SHP77 (cell line): ENCODE measurements at regions not wholly inside any gene's neighbourhood (a gene's known extent, or its start where the extent isn't known, plus 50 kb on each side); places are given as distances from the start of the nearest gene placed in this dataset.
"Not testable (repeated sequence)": the region's sequence is repeated elsewhere in the genome, so short reads cannot be mapped to it uniquely, and the experiment has no call there.

ENCODE experiments used
- DNase-seq, 2 experiments: peaks; one replicate each; lab custom pipeline; 2025; lab: John Stamatoyannopoulos, UW

DNA sequence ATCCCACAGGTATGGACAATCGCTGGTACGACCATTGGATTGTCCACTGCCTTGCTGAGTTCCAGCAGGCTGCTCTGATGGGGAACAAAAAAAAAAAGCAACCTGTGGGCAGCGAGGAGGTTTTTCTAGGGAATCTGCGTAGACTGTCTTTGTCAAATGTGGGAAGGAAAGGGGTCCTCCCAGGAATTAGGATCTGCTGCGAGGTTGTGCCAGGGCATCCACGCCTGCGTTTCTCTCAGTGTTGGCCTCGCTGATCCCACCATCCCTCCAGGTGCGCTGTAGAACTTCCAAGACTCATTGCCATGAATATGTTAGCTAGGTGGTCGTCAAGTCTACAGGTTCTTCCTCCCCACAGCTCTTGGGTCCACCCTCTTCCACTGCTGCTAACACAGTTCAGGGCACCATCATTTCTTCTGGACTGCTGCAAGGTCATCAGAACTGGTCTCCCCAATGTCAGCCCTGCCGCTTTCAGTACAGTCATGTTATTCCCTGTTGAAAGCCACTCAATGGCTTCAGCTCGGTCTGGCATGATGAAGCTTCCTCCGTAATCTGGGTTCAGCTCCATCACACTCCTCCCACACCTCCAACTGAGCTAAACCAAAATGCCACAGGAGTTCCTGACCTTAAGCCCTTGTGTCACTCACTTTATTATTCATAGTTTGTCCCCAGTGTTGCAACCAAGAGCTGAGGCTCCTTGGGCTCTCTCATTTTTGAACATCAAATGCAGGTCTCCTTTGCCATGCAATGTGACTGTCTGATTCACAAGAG is 79.5 kb upstream of the DMRT1 start:
- no peak for DNase-seq

DNA sequence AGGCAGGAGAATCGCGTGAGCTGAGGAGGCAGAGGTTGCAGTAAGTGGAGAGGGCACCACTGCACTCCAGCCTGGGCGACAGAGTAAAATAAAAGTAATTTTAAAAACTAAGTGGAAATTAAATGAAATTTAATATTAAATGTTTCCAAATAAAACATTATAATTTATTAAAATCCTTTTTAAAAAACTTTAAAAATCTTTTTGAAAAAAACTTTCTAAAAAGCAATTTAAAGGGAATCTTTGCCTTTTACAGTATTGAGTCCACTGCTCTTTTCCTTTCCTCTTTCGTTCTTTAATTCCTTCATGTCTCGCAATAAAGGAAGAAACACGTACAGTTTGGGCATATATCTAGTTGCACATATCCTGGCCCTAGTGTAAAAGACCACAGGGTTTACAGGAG is 77.8 kb upstream of the DMRT1 start:
- DNase-seq, result no peak

DNA sequence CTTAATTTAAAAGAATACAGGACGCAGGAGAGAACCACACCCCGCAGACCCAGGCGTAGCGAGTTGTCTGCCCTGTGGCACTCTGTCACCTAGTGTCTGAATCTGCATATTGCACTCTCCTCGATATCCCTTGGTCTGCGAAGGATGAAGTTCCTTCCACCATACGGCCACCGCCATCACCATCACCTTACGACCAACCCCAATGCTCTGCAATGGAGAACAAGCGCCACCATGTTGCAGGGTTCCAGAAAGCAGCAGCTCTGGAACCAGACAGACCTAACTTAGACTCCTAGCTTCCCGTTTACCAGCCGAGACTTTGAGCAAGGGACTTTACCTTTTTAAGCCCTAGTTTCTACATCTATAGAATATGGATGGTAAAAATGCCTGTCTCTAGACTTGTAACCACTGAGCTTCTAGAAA is 77.4 kb upstream of the DMRT1 start:
- peak; percentile 1 to 7 for DNase-seq

DNA sequence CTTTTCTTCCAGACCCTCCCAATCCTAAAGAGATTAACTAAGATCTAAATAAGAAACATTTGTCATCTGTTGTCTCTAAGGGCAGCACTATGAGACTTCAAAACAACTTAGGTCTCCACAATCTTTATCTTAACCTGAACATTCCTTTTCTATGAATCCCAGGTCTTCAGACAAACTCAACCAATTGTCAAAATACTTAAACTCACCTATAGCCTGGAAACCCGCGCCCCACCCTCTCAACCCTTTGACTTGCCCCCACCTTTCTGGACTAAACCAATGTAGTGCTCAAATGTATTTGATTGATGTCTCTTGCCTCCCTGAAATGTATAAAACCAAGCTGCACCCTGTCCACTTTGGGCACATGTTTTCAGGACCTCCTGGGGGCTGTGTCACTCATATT is 76.5 kb upstream of the DMRT1 start:
- DNase-seq, result no peak

DNA sequence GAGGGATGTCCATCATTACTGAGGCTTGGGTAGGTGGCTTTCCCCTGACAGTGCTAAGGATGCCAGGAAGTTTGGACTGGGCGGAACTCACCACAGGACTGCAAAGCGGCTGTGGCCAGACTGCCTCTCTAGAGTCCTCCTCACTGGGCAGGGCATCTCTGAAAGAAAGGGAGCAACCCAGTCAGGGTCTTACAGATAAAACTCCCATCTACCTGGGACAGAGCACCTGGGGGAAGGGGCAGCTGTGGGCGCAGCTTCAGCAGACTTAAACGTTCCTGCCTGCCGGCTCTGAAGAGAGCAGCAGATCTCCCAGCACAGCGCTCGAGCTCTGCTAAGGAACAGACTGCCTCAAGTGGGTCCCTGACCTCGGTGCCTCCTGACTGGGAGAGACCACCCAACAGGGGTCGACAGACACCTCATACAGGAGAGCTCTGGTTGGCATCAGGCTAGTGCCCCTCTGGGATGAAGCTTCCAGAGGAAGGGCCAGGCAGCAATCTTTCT is 74.4 kb upstream of the DMRT1 start:
- not testable (repeated sequence) for DNase-seq

DNA sequence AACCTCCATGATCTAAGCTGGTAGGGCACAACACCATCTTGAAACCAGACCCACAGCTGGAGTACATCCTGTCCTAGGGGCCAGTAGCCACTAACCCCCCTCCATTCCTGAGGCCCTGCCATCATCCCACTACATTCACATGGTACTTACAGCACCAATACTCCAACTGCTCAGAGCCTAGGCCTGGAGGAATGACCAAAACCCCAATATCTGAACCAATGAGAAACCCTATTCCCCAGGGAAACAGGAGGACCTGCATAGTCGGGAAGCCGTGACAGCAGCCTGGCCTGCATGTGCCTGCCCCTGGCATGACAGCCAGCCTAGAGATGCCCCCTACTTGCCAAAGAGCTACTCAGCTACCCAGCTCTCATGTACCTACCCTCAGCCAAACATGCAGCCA is 65.4 kb upstream of the DMRT1 start:
- DNase-seq, result no peak

DNA sequence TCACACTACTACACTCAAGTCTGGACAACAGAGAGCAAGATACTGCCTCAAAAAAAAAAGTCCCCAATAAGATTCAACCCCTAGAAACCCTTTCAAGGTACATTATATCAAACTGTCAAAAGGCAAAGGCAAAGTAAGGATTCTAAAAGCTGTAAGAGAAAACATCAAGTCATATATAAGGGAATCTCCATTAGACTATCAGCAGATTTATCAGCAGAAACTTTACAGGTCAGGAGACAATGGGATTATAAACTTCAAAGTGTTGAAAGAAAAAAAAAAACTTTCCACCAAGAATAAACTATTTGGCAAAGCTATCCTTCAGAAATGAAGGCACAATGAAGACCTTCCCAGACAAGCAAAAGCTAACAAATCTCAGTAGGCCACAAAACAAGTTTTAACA is 63.5 kb upstream of the DMRT1 start:
- no peak for DNase-seq

DNA sequence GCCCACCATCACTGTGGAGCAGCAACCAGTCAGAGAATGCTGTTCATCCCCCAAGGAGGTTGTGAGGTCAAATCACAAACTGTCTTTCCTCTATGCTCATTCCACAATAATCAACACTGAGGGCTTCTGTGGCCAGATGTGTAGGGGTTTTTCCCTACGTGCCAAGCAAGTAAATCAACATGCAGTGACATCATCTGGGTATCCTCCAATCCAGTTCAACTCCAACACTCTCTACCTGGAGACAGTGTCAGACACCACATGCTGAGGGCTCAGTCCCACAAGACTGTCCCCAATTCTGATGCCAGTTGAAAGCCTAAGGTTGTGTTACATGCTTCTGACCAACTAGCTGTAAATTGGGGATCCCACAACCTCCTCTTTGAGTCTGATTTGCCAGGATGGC is 57.3 kb upstream of the DMRT1 start:
- DNase-seq, result no peak

DNA sequence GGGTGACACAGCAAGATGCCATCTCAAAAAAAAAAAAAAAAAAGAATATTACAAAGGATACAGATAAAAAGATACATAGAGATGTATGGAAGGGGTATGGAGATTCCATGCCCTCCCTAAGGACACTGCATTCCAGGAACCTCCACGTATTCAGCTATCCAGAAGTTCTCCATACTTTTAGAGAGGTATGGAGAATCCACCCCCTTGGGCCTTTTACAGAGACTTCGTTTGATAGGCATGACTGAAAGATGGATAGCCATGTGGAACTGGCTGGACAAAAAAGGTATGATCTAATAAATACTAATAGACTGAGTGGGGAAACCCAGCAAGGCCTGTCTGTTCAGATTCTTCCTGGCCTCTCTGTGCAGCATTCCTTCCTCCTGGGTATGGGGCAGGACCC is 56.6 kb upstream of the DMRT1 start:
- no peak for DNase-seq

DNA sequence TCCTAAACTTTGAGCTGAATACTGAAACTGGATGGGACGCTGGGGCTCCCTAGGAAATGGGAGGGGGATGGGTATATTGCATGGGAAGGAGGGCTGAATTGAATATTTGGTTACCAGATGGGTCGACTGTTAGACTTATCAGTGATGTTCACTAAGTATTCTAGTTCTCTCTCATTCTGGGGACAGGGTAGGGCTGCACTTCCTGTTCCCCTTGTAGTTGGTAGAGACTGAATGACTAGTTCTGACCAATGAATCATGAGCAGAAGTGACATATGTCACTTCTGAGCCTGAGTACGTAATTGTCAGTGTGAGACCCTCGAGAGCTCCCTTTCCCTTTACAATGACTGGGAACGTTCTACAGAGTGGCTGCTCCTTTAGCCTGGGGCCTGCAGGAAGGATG is 55.5 kb upstream of the DMRT1 start:
- no peak for DNase-seq

DNA sequence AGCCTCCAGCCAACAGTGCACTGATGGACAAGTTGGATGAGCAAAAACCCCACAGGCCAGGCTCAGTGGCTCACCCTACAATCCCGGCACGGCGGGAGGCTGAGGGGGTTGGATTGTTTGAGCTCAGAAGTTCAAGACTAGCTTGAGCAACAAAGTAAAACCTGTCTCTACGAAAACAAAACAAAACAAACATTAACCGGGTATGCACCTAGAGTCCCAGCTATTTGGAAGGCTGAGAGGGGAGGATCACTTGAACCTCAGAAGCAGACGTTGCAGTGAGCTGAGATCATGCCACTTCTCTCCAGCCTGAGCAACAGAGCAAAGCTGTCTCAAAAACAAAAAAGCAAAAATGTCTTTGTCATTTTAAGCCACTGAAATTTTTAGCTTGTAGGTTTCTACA is 55.1 kb upstream of the DMRT1 start:
- no peak for DNase-seq

DNA sequence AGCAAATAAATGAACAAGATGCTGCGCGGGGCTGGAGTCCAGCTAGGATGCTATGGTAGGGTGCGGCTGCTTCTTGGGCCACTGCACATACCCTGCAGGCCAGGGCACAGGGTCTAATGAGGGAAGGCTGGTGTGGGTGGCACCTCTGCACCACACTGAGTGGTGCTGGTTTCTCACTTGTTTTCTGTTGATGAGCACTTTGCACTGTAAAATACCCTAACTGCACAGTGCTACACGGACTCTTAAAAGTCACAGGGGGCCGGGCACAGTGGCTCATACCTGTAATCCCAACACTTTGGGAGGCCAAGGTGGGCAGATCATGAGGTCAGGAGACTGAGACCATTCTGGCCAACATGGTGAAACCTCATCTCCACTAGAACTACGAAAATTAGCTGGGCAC is 52.7 kb upstream of the DMRT1 start:
- no peak for DNase-seq
